A673 (cell line): ENCODE measurements at regions not wholly inside any gene's neighbourhood (a gene's known extent, or its start where the extent isn't known, plus 50 kb on each side); places are given as distances from the start of the nearest gene placed in this dataset.

Source experiments
- BruUV-seq: library from RNA; stranded (reverse); fragments of 400-500 nt; replicated peaks from 2 replicates; lab custom pipeline; 2021; lab: Mats Ljungman, UMichigan
- CTCF ChIA-PET: fragments of 300-600 bp; sonication (Branson Sonifier 250); formaldehyde crosslinking; loops from one replicate; lab custom pipeline; 2022; ENCODE audit warnings: antibody characterized with exemption; lab: Charles Lee
- POLR2A ChIA-PET: fragments of 300-600 bp; sonication (Branson Sonifier 250); formaldehyde crosslinking; loops from one replicate; lab custom pipeline; 2022; ENCODE audit warnings: antibody characterized with exemption; ENCODE audit not compliant: low non-redundant PET; lab: Charles Lee
- DNase-seq: peaks from one replicate; pipeline ENCODE4 v3.0.0-alpha.2; 2015; ENCODE audit warnings: low spot score
- H3K27ac ChIP-seq: fragments of 200-600 bp; sonication (generic); 2 replicates; pipeline ENCODE4 v1.5.1; 2016; ENCODE audit warnings: mixed run types, low read depth, mild to moderate bottlenecking, mixed read lengths, antibody characterized with exemption, low read length; ENCODE audit not compliant: poor library complexity, severe bottlenecking
- H3K27me3 ChIP-seq: fragments of 200-600 bp; sonication (generic); replicated peaks from 2 replicates; pipeline ENCODE4 v1.6.1; 2017; ENCODE audit warnings: mixed run types, low read depth, mild to moderate bottlenecking, mixed read lengths, antibody characterized with exemption, low read length; ENCODE audit not compliant: insufficient read depth, poor library complexity
- H3K36me3 ChIP-seq: fragments of 200-600 bp; sonication (generic); 2 replicates; pipeline ENCODE4 v1.6.1; 2016; ENCODE audit warnings: mixed run types, mild to moderate bottlenecking, mixed read lengths, antibody characterized with exemption, low read length; ENCODE audit not compliant: insufficient read depth, poor library complexity, severe bottlenecking
- H3K4me1 ChIP-seq: fragments of 200-600 bp; sonication (generic); 2 replicates; pipeline ENCODE4 v1.6.1; 2017; ENCODE audit warnings: mixed run types, mild to moderate bottlenecking, mixed read lengths, antibody characterized with exemption, low read length; ENCODE audit not compliant: insufficient read depth, poor library complexity, severe bottlenecking
- H3K4me3 ChIP-seq: fragments of 200-600 bp; sonication (generic); 2 replicates; pipeline ENCODE4 v1.5.1; 2016; ENCODE audit warnings: low read depth, mixed run types, mild to moderate bottlenecking, mixed read lengths, low read length; ENCODE audit not compliant: poor library complexity, severe bottlenecking
- H3K9me3 ChIP-seq: fragments of 200-600 bp; sonication (generic); 2 replicates; pipeline ENCODE4 v1.6.1; 2016; ENCODE audit warnings: mixed run types, low read depth, mild to moderate bottlenecking, mixed read lengths, antibody characterized with exemption, low read length; ENCODE audit not compliant: poor library complexity, severe bottlenecking
- CTCF ChIP-seq: fragments of 300-800, 200-600 bp; sonication (generic); conservative IDR thresholded peaks from 2 replicates; pipeline ENCODE4 v1.5.1; 2017; ENCODE audit warnings: low read depth, mild to moderate bottlenecking, antibody characterized with exemption, low read length, moderate library complexity, mixed read lengths
- EZH2 ChIP-seq: fragments of 200-600 bp; sonication (generic); IDR thresholded peaks from 2 replicates; pipeline ENCODE4 v1.6.1; 2017; ENCODE audit warnings: borderline replicate concordance, low read depth, mild to moderate bottlenecking, mixed read lengths, antibody characterized with exemption, low read length; ENCODE audit not compliant: poor library complexity, severe bottlenecking
- intact Hi-C: fragments of 100-400 bp; cut with micrococcal nuclease; formaldehyde crosslinking; loops from one replicate; pipeline ENCODE4 v1.10.0; 2022; ENCODE audit not compliant: unreplicated experiment

DNA sequence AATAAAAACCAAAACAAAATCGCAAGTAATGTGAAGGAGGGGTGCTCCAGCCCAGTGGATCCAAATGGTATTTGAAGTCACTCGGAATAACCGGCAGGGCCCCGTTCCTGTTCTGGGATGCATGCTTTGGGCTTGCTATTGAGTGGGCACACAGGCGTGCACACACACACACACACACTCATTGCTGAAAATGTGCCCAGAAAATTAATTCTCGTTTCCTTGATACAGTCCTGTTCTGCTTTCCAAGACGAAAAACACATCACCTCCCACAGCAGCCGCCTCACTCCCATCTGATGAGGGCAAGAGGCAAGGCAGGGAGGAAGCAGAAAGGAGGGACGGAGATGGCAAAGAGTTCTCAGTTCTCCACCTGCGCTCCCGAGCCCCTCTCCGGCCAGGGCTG lies 62.2 kb upstream of the SDK2 start:
- H3K4me1 ChIP-seq, result no peaks in the 10 kb centered on the region
- H3K27ac ChIP-seq, result no peak overlapping the region
- H3K36me3 ChIP-seq, result no peaks in the 10 kb centered on the region
- ChIA-PET POLR2A (no interaction called here), CTCF (no interaction called here)
- no peak overlapping the region for H3K4me3 ChIP-seq
- no TSS peak for BruUV-seq
- peaks cover 19% of the 10 kb centered on the region for H3K27me3 ChIP-seq
- no peaks in the 10 kb centered on the region for H3K9me3 ChIP-seq
- no peak for TF ChIP-seq CTCF
- TF ChIP-seq EZH2, result no peak
- intact Hi-C loops, result no loop called here
- no peak for DNase-seq

DNA sequence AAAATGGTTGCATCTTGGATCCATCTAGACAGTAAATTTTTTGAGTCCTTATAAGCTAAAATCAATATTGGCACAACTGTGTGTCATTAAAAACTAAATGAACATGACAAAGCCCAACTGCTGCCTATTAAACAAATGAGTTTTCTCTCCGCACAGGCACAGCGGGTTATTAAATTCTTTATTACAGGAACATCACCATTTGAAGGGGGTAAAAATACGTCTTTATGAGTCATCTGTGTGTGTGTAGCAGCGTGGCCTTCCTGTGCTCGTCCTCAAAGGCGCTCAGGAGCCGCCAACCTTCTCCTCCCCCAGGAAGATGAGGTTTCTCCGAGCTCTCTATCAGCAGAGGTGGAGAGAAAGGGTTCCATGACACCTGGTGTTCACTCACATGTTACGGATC lies 62.6 kb upstream of the SDK2 start:
- H3K36me3 ChIP-seq, result no peaks in the 10 kb centered on the region
- POLR2A ChIA-PET, result no interaction called here
- H3K27me3 ChIP-seq, result peaks cover 24% of the 10 kb centered on the region
- intact Hi-C loops, result no loop called here
- no TSS peak for BruUV-seq
- TF ChIP-seq EZH2 (no peak), CTCF (no peak)
- H3K4me1 ChIP-seq, result no peaks in the 10 kb centered on the region
- no peak overlapping the region for H3K27ac ChIP-seq
- CTCF ChIA-PET, result no interaction called here
- H3K9me3 ChIP-seq, result no peaks in the 10 kb centered on the region
- no peak overlapping the region for H3K4me3 ChIP-seq
- peak; percentile 24 for DNase-seq

- Histone ChIP-seq H3K9me3 (no peaks in the 10 kb centered on the region), H3K27ac (no peak overlapping the region), H3K4me1 (no peaks in the 10 kb centered on the region), H3K27me3 (peaks cover 29% of the 10 kb centered on the region), H3K36me3 (no peaks in the 10 kb centered on the region), H3K4me3 (no peak overlapping the region)
- DNase-seq, result no peak
- CTCF ChIA-PET, result no interaction called here
- TF ChIP-seq EZH2, result no peak
- no peak for TF ChIP-seq CTCF
- BruUV-seq, result no TSS peak
- intact Hi-C loops, result no loop called here
- POLR2A ChIA-PET, result no interaction called here
Observed at GRCh38 chr17:73707358-73707757, 63.1 kb upstream of the SDK2 start.
